Activated CD8-positive, alpha-beta memory T cell treated with anti-CD3 and anti-CD28 coated beads for 1 hour (primary cell): ENCODE measurements at regions not wholly inside any gene's neighbourhood (a gene's known extent, or its start where the extent isn't known, plus 50 kb on each side); places are given as distances from the start of the nearest gene placed in this dataset.
A peak's percentile ranks its signal among the peaks of the same experiment; 100 is the strongest.

Experiments
- DNase-seq, 2 donors: peaks; one replicate each; pipeline ENCODE4 v3.0.0-alpha.2; 2020; ENCODE audit warnings: low read depth in 1 of 2; ENCODE audit errors: extremely low read depth in 1 of 2

DNA sequence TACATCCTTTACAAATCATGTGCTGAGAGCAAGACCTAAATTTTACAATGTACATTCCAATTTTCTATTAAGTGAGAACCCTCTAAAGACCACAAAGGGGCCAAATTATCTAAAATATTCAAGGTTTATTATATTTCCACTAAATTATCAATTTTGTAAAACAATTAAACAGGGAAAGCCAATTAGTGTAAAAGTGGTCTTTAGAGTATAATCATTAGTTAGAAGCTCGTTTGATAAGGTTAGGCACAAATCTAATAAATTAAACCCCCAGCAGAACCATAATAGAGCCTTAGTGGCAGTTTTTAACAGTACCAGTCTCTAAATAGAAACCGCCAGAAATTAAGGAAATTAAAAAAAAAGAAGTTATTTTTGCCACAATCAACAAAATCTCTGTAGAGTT, 249.1 kb upstream of the MANEA start:
- DNase-seq, result no peak

DNA sequence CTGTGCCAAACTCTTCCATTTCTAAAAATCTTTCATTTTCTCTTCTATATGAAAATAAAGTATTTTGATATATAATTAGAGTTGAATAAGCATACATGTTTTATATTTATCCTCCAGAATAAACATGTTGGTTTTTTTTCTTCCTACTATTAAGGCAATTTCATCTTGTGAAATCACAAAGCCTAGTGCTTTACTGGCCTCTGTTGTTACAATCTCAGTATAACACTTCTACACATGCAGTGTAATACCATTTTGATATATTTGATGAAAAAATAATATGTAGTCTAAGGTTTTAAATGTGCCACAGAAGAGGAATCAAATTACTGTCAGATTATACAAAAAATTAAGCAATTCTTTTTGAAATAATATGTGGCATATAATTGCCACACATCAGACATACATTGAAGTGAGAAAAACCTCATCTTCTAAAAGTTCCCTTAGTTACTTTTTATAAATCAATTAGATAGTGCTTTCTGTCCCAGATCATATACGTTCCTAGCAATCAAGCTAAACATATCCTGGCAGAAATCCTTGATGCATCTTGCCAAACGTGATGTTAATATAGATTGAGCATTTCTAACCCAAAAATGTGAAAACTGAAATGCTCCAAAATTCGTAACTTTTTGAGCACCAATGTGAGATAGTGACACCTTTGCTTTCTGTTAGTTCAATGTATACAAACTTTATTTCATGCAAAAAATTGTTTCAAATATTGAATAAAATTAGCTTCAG, 225.1 kb upstream of the MANEA start:
- DNase-seq, result no peak

DNA sequence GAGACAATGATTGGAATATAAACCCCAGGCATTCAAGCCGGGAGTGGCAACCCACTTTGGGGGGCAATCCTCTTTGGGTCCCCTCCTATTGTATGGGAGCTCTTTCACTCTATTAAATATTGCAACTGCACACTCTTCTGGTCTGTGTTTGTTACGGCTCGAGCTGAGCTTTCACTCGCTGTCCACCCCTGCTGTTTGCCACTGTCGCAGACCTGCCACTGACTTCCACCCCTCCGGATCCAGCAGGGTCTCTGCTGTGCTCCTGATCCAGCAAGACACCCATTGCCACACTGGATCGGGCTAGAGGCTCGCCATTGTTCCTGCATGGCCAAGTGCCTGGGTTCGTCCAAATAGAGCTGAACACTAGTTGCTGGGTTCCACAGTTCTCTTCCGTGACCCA, 222.8 kb upstream of the MANEA start:
- DNase-seq, result no peak

DNA sequence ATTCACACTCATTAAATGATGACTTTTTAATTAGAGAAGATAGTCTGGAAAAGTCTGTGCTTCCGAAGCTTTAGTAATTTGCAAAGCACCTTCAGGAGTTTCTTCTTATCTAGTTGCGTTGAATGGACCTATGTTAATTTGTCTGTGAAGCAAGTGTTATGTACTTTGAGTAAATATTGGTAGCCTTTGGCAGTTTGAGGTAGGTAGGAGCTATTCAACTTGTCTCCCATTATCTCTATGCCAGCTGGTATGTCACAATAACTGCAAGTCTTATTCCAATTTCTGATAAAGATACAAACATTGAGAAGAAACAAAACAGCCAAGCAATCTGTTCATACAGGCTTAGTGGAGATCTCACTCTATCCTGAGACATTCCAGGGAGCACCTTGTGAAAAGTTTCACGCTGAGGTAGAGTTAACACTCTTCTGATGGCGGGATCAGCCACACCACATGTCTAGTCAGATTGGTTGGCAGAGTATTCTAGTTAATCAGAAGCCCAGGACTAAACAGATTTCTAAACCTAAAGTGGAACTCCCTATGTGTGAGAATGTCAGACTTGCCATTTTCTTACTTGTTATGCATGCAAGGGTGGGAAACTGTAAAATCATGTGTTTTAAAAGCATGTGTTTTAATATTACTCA, 219.8 kb upstream of the MANEA start:
- no peak for DNase-seq

DNA sequence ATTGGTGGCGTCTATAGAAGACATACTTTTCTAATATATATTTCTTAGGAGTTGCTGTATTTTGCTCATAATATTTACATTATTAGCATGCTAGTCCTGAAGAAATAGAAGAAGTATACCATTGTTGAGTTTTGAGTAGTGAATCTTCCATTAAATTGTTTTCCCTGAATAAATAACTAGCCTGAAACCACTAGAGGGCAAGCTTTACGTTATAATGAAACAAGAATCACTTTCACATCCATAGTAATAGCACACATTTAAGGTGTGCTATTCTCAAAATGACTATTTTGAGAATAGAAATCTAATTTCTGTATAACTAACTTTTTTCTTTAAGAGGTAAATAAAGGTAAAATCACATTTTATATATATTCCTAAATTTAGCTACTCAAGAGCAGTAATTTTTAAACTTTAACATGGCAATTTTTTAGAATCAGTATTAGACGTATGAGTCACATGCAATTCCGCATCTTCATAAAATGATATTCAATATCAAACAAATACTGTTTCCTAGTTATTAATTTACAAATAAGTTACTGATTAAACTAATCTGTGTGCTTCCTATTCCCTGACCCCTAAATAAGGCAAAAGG, 213.2 kb upstream of the MANEA start:
- DNase-seq, result no peak

DNA sequence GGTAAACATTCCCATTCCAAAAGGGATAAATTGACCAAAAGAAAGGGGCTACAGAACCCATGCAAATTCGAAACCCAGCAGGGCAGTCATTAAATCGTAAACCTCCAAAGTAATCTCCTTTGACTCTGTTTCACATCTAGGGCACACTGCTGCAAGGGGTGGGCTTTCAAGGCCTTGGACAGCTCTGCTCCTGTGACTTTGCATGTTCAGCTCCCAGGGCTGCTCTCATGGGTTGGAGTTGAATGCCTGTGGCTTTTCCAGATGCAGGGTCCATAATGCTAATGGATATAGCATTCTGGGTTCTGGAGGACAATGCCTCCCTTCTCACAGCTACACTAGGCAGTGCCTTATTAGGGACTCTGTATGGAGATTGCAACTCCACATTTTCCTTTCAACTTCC, 211.9 kb upstream of the MANEA start:
- DNase-seq, result no peak

DNA sequence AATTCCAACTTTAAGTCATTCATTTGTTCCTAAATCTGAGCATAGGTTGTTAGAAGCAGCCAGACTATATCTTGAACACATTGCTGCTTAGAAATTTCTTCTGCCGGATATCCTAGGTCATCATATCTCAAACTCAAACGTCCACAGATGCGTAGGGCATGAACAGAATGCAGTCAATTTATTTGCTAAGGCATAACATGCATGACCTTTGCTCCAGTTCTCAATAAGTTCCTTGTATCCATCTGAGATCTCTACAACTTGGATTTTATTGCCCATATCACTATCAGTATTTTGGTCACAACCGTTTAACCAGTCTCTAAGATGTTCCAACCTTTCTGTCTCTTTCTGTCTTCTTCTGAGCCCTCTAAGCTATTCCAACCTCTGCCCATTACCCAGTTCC, 210.9 kb upstream of the MANEA start:
- no peak for DNase-seq

DNA sequence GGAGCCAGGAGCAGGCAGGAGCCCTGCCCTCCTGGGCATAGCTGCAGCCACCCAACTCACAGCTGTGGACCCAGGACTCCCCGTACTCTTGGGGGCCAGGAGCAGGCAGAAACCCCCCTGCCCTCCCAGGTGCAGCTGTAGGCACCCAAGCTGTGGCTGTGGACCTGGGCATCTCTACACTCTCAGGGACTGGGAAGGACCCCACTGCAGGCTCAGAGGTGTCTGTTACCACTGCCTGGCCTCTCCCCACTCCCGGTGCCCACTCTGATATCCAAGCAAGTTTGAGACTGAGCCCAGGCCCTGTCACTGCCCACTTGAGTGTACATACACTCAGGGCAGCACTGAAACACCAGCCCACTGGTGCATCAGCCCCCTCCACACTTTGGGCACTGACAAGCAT, 193.5 kb upstream of the MANEA start:
- no peak for DNase-seq

DNA sequence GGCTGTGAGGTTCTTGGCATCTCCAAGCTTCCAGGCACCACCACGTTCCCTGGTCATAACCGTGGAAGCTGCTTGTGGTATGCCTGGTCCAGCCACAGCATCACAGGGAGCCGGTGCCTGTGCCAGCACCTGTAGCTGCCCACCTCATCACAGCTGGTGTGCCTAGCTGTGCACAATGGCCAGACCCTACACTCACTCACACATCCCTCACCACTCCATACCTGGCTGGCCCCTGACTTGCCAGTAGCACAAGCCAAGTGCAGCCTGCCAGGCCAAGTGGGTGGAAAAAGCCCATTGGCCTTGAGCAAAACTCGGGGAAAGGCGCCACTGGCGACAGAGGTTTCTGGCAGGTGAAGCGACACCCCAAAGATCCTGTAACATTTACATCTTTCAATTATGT, 192.3 kb upstream of the MANEA start:
- no peak for DNase-seq

DNA sequence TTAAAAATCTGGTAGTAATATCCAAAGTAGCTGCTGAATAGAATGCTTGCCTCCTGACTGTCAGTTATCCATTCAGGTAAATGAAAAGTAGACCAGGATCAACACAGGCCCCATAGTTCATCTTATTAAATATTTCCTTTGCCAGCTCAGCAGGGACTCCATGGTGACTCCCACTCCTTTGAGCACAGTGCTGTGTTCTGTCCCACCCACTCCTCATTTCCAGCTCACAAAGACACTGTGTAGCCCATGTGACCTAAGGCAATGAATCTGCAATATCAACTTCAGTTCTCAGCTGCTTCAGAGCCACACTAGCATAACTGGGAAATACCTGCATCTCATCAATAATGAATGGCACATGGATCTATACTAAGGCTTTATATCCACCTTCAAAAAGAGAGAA, 189.5 kb upstream of the MANEA start:
- DNase-seq, result no peak

DNA sequence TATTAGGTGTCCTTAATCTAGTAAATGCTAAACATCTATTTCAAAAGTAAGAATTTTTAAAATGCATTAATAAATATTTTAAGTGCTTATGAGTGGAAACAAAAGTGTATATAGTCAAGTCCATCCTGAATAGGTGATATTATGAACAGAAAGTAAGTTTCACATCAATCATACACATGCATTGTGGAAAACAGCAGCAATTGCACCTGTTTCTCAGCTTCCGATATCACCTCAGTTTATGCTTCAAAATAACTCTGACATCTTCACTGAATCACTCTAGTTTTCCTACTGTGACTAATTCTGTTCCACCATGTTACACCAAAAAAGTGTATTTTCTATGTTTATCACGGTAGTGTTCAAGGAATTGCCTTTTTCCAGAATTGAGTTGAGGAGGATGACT, 172.6 kb upstream of the MANEA start:
- no peak for DNase-seq

DNA sequence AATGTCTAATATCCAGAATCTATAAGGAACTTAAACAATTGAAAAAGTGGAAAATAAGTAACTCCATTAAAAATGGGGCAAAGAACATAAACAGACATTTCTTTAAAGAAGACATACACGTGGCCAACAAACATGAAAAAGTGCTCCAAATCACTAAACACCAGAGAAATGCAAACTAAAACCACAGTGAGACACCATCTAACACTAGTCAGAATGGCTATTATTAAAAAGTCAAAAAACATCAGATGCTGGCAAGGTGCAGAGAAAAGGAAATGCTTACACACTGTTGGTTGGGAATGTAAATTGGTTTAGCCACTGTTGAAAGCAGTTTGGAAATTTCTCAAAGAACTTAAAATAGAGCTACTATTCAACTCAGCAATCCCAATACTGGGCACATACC, 169.2 kb upstream of the MANEA start:
- no peak for DNase-seq

DNA sequence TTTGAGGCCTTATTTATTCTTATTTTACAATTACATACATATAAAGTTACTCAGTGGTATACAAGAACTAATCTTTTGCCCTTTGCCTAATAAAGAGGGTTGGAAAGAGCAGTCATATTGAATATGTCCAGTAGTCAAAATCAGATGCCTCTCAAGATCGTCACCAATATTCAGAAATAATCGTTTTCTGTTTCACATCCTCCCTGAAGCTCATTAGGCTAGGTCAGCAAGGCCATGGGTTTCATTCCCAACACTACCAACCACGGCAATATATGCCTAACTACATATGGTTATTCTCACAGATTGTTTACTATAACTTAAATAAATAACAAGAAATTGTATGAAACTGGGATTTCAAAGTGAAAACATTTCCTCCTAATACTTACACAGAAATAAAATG, 167.2 kb upstream of the MANEA start:
- DNase-seq, result no peak

DNA sequence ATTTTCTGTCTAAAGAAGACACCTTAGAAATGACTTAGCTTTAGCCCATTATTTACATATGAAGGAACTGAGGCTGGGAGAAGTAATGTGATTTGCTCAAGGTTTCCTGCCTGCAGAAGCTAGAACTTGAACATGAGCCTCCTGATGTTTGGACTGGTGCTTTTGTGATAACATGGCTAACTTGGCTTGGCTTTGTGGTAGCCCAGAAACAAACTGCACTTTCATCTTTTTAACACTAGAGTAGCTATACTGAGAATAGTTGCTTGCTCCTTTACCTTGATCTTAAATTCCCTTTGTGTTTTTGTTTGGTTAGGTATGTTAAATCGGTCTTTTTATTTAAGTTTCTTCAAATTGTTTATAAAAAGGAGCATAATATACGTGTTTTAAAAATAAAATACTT, 163.5 kb upstream of the MANEA start:
- DNase-seq, result no peak

DNA sequence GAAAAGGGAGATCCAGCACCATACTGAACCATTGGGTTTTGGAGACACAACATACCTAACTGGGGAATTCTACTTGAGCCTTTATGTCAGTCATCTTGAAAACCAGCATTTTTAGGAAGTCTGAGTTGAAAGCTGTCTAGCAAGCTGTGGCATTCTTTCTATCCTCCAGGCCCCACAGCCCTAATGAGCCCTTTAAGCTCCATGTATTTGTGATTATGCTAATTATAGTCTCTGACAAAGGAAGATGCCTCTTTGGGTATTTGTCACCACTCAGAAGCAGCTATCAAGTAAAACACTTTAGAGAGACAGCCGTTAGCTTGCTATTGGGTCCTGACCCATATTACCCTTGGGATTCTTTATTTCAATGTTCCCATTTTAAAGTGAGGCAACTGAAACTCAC, 159.5 kb upstream of the MANEA start:
- DNase-seq, result no peak

DNA sequence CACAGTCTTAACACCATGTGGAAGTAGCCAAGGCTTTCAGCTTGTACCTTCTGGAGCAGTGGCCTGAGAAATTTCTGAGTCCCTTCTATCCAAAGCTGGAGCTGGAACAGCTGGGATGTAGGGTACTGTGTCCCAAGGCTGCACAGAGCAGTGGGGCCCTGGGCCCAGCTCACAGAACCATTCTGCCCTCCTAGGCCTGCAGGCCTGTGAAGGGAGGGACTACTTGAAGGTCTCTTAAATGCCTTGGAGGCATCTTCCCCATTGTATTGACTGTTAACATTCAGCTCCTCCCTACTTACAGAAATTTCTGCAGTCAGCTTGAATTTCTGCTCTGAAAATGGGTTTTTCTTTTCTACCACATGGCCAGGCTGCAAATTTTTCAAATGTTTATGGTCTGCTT, 156.5 kb upstream of the MANEA start:
- no peak for DNase-seq

DNA sequence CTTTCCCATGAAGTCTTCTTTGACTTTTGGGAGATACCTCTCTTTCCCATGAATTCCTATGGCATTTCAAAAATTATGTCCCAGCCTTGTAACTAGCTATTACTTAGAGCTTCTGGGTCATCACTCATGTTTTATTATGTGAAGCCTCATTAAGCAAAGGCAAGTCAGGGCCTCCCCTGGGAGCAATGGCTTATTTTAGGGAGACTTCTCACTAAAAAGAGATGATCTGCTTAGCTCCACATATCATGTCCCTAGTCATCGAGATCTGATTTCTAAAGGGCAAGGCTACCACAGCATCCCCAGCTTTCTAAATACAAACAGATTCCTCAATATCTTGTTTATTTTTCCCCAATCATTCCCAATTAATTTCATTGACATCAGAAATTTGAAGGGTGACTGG, 154.0 kb upstream of the MANEA start:
- no peak for DNase-seq

DNA sequence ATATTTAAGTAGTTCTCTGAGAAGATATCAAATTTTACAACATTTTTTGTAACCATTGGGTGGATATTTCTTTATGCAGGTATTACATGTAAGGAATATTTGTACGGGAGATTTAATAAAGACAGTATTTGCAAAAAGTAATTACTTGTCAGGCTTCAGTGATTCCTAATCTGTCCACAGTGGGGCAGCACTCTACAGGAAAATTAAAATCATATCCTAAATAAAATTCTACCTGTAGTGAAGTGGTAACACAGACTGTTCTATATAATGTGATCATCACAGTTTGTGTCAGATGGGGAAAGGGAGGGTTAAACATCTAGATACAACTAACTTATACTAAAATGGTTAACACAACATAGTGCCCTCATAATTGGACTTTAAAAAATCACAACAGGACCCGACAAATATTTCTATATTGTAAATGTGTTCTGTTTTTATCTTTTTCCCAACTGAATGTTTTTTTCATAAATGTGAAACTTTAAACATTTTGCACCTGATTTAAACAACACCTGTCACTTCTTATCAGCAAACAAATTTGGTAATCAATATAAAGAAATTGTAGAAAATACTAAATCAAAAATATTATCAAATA, 145.6 kb upstream of the MANEA start:
- DNase-seq, result peak in 1 of 2 donors; percentile 4

DNA sequence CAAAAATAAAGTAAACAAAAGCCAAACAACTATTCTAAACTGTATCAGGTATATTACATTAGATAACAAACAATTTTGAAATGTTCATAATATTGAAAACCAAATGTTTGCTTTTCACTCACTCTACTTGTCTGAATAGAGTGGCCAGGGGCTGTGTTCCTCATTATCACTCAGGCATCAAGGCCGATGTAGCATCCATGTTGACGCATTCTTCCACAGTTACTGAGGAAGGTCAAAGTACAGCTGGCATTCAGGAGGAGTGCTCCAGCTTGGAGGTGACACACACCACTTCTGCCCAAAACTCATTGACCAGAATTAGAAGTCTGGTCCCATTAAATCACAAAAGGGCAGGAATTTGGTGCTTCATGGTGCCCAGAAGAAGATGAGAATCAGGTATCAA, 137.6 kb upstream of the MANEA start:
- DNase-seq, result no peak

DNA sequence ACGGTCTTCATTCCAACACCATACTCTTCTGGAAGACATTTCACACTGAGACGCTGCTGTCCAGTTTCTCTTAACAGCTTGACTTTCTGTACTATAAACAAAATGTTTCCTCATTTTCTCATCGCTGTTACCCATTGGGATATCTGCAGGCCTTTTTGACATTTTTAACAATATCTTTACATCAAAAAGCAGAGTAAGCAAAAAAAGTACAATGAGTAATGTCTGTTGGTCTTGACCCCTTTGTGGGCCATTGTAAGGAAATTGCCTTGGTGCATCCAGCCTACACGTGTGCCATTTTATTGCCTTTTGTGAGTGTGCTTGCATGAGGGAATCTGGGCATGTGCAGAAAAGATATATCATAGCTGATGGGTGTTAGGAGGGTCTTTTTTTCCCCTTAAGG, 129.1 kb upstream of the MANEA start:
- no peak for DNase-seq

DNA sequence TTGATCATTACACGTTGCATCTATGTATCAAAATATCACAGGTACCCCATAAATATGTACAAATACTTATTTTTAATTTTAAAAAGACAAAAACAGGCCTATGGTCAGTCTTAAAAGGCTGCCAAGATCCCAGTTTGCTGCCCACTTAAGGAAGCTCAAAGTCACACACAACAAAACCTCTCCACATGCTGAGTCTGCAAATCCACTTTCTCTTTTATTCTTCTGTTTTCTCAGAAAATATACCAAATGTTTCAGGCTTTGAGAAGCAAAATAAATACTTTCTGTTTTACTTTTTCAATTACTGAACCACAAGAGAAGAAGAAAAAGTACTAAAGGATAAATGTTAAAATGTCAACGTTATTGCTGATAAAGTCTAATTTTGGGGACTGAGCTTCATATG, 107.8 kb upstream of the MANEA start:
- DNase-seq, result no peak

DNA sequence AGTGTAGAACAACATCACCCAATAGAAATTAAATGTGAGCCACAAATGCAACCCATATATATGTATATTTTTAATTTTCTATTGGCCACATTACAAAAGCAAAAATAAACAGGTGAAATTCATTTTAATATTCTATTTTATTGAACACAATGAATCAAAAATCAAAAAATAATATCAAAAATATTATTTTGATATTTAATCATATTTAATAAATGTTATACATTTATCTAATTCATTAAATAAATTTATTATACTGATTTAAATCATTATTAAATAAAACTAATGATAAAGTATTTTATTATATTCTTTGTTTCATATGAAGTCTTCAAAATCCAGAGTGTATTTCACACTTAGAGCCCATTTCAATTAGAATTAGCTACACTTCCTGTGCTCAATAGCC, 98.4 kb upstream of the MANEA start:
- DNase-seq, result no peak
